Thoracic aorta (tissue), 2 donors: ENCODE measurements at regions not wholly inside any gene's neighbourhood (a gene's known extent, or its start where the extent isn't known, plus 50 kb on each side); places are given as distances from the start of the nearest gene placed in this dataset.

Experiments
- ATAC-seq: fragments of 150-250 bp; one replicate; pipeline ENCODE4 v1.8.0; 2017; ENCODE audit warnings: low read depth; ENCODE audit not compliant: insufficient number of reproducible peaks, low FRiP score
- DNase-seq: peaks from one replicate; pipeline ENCODE4 v3.0.0-alpha.2; 2020; ENCODE audit warnings: low spot score
- H3K27ac ChIP-seq, 2 donors: fragments of 200-600 bp; sonication (generic); 1 replicate in 1 of 2; 2 replicates in 1 of 2; pipeline ENCODE4 v1.5.1; 2016; ENCODE audit warnings: mild to moderate bottlenecking in 2 of 2, moderate library complexity in 2 of 2
- H3K27me3 ChIP-seq: fragments of 200-600 bp; sonication (generic); replicated peaks from 2 replicates; pipeline ENCODE4 v1.6.0; 2016; ENCODE audit warnings: mild to moderate bottlenecking; ENCODE audit not compliant: insufficient read depth
- H3K36me3 ChIP-seq: fragments of 200-600 bp; sonication (generic); one replicate; pipeline ENCODE4 v1.5.1; 2016
- H3K4me1 ChIP-seq, 2 donors: fragments of 200-600 bp; sonication (generic); 1 replicate in 1 of 2; 2 replicates in 1 of 2; pipeline versions ENCODE4 v1.5.1 to v1.6.0; 2016; ENCODE audit warnings: low read depth in 2 of 2, mild to moderate bottlenecking in 1 of 2; ENCODE audit not compliant: control insufficient read depth in 1 of 2
- H3K4me3 ChIP-seq: fragments of 200-600 bp; sonication (generic); 2 replicates; pipeline ENCODE4 v1.5.1; 2016; ENCODE audit warnings: mild to moderate bottlenecking
- H3K9me3 ChIP-seq: fragments of 200-600 bp; sonication (generic); 2 replicates; pipeline ENCODE4 v1.5.1; 2016
- CTCF ChIP-seq: fragments of 200-600 bp; sonication (generic); IDR thresholded peaks from one replicate; pipeline ENCODE4 v1.5.1; 2019; ENCODE audit warnings: antibody characterized with exemption

GRCh38 chr2:204331988-204332387, 213.3 kb upstream of the PARD3B start:
- no peaks in the 10 kb centered on the region for H3K27me3 ChIP-seq
- no peak overlapping the region for H3K4me3 ChIP-seq
- H3K4me1 ChIP-seq, result no peaks in the 10 kb centered on the region
- no peak overlapping the region for H3K27ac ChIP-seq
- no peak for TF ChIP-seq CTCF
- H3K36me3 ChIP-seq, result no peaks in the 10 kb centered on the region
- DNase-seq, result no peak
- no peak for ATAC-seq
- no peaks in the 10 kb centered on the region for H3K9me3 ChIP-seq

- Histone ChIP-seq H3K4me3 (no peak overlapping the region), H3K27me3 (no peaks in the 10 kb centered on the region), H3K4me1 (no peaks in the 10 kb centered on the region), H3K27ac (no peak overlapping the region), H3K36me3 (no peaks in the 10 kb centered on the region), H3K9me3 (no peaks in the 10 kb centered on the region)
- ATAC-seq, result no peak
- no peak for TF ChIP-seq CTCF
- DNase-seq, result no peak
Observed at GRCh38 chr2:204332706-204333105, 212.6 kb upstream of the PARD3B start.

GRCh38 chr2:204333861-204334260, 211.4 kb upstream of the PARD3B start:
- Histone ChIP-seq H3K4me1 (no peaks in the 10 kb centered on the region), H3K4me3 (no peak overlapping the region)

GRCh38 chr2:204335451-204336058, 209.7 kb upstream of the PARD3B start:
- no peak overlapping the region for H3K27ac ChIP-seq
- H3K36me3 ChIP-seq, result no peaks in the 10 kb centered on the region
- no peaks in the 10 kb centered on the region for H3K4me1 ChIP-seq
- ATAC-seq, result no peak
- H3K9me3 ChIP-seq, result no peaks in the 10 kb centered on the region
- no peak for TF ChIP-seq CTCF
- H3K27me3 ChIP-seq, result no peaks in the 10 kb centered on the region
- no peak overlapping the region for H3K4me3 ChIP-seq
- no peak for DNase-seq

More at GRCh38 chr2:204333861-204334260, 211.4 kb upstream of the PARD3B start:
- no peak for ATAC-seq
- H3K27me3 ChIP-seq, result no peaks in the 10 kb centered on the region
- no peak for TF ChIP-seq CTCF
- H3K36me3 ChIP-seq, result no peaks in the 10 kb centered on the region
- no peak overlapping the region for H3K27ac ChIP-seq
- no peak for DNase-seq
- no peaks in the 10 kb centered on the region for H3K9me3 ChIP-seq

GRCh38 chr2:204336153-204336744, 209.0 kb upstream of the PARD3B start:
- H3K27me3 ChIP-seq, result no peaks in the 10 kb centered on the region
- H3K9me3 ChIP-seq, result no peaks in the 10 kb centered on the region
- H3K27ac ChIP-seq, result no peak overlapping the region
- DNase-seq (no peak), ATAC-seq (no peak)
- no peak for TF ChIP-seq CTCF
- H3K36me3 ChIP-seq, result no peaks in the 10 kb centered on the region
- no peak overlapping the region for H3K4me3 ChIP-seq
- no peaks in the 10 kb centered on the region for H3K4me1 ChIP-seq
